GM23248 (cell line): ENCODE measurements at regions not wholly inside any gene's neighbourhood (a gene's known extent, or its start where the extent isn't known, plus 50 kb on each side); places are given as distances from the start of the nearest gene placed in this dataset.

Experiments used
- DNase-seq: peaks from one replicate; pipeline ENCODE4 v3.0.0-alpha.2; 2015
- H2AFZ ChIP-seq: fragments of 200-600 bp; sonication (generic); 2 replicates; pipeline ENCODE4 v1.6.1; 2016; ENCODE audit warnings: antibody characterized with exemption
- H3F3A ChIP-seq: fragments of 200-600 bp; sonication (generic); 2 replicates; pipeline ENCODE4 v1.6.1; 2016; ENCODE audit warnings: mild to moderate bottlenecking, antibody characterized with exemption, mixed run types; ENCODE audit not compliant: insufficient read depth
- H3K27ac ChIP-seq: fragments of 200-600 bp; sonication (generic); 2 replicates; pipeline ENCODE4 v1.5.1; 2016; ENCODE audit warnings: mild to moderate bottlenecking
- H3K27me3 ChIP-seq: fragments of 200-600 bp; sonication (generic); replicated peaks from 2 replicates; pipeline ENCODE4 v1.6.1; 2016; ENCODE audit warnings: mild to moderate bottlenecking; ENCODE audit not compliant: insufficient read depth
- H3K36me3 ChIP-seq: fragments of 200-600 bp; sonication (generic); 2 replicates; pipeline ENCODE4 v1.6.1; 2016; ENCODE audit warnings: low read depth, mild to moderate bottlenecking
- H3K4me1 ChIP-seq: fragments of 200-600 bp; sonication (generic); 2 replicates; pipeline ENCODE4 v1.6.1; 2016; ENCODE audit warnings: mild to moderate bottlenecking; ENCODE audit not compliant: insufficient read depth
- H3K4me2 ChIP-seq: fragments of 200-600 bp; sonication (generic); one replicate; pipeline ENCODE4 v1.6.1; 2016; ENCODE audit warnings: mild to moderate bottlenecking; ENCODE audit not compliant: unreplicated experiment
- H3K4me3 ChIP-seq: fragments of 200-600 bp; sonication (generic); 2 replicates; pipeline ENCODE4 v1.5.1; 2016; ENCODE audit warnings: mild to moderate bottlenecking
- H3K79me2 ChIP-seq: fragments of 200-600 bp; sonication (generic); 2 replicates; pipeline ENCODE4 v1.6.1; 2016; ENCODE audit warnings: mild to moderate bottlenecking; ENCODE audit not compliant: insufficient read depth
- H3K9ac ChIP-seq: fragments of 200-600 bp; sonication (generic); 2 replicates; pipeline ENCODE4 v1.6.1; 2016; ENCODE audit warnings: mild to moderate bottlenecking
- H3K9me2 ChIP-seq: fragments of 200-600 bp; sonication (generic); 2 replicates; pipeline ENCODE4 v1.6.1; 2016; ENCODE audit warnings: mixed run types, mild to moderate bottlenecking, moderate library complexity; ENCODE audit not compliant: insufficient read depth
- H3K9me3 ChIP-seq: fragments of 200-600 bp; sonication (generic); one replicate; pipeline ENCODE4 v1.6.1; 2017; ENCODE audit warnings: low read depth
- H4K20me1 ChIP-seq: fragments of 200-600 bp; sonication (generic); 2 replicates; pipeline ENCODE4 v1.6.0; 2016; ENCODE audit not compliant: insufficient read depth
- EZH2 ChIP-seq: fragments of 200-600 bp; sonication (generic); IDR thresholded peaks from 2 replicates; pipeline ENCODE4 v1.6.1; 2018; ENCODE audit warnings: antibody characterized with exemption, mild to moderate bottlenecking; ENCODE audit not compliant: insufficient read depth, poor library complexity, severe bottlenecking
- EZH2phosphoT487 ChIP-seq: fragments of 200-600 bp; sonication (generic); IDR thresholded peaks from 2 replicates; pipeline ENCODE4 v1.6.1; 2018; ENCODE audit warnings: antibody characterized with exemption, moderate library complexity, mild to moderate bottlenecking, low read depth; ENCODE audit not compliant: insufficient read depth
- WGBS, 2 experiments: methylation state at CpG; one replicate each; pipeline ENCODE4 v1.1.6; 2015 to 2017; ENCODE audit warnings: low lambda C conversion rate in 2 of 2, low coverage in 1 of 2; ENCODE audit errors: missing lambda C conversion rate in 2 of 2; 5-methylcytosine and 5-hydroxymethylcytosine counted together
- in situ Hi-C: fragments of 300-500 bp; cut with MboI; formaldehyde crosslinking; loops from 2 replicates; pipeline ENCODE4 v1.15.0; 2020

- no peak for DNase-seq
- Histone ChIP-seq H3K9me2 (no peaks in the 10 kb centered on the region), H2AFZ (no peak overlapping the region), H3K27me3 (no peaks in the 10 kb centered on the region), H3K9ac (no peak overlapping the region), H3K79me2 (no peaks in the 10 kb centered on the region), H3K4me1 (no peaks in the 10 kb centered on the region), H4K20me1 (no peaks in the 10 kb centered on the region), H3F3A (no peaks in the 10 kb centered on the region), H3K4me2 (no peak overlapping the region), H3K9me3 (no peaks in the 10 kb centered on the region), H3K27ac (no peak overlapping the region), H3K36me3 (no peaks in the 10 kb centered on the region), H3K4me3 (no peak overlapping the region)
- TF ChIP-seq EZH2, result no peak
- TF ChIP-seq EZH2phosphoT487, result no peak
- WGBS, 2 experiments, result 47 to 50% methylated on average over 4 of the region's 4 CpGs
- in situ Hi-C loops, result no loop called here
Measured at GRCh38 chr5:105663671-105664070, 2007.1 kb downstream of the EFNA5 start.

- no peaks in the 10 kb centered on the region for H3K4me1 ChIP-seq
- in situ Hi-C loops, result no loop called here
- TF ChIP-seq EZH2, result no peak
- no peak for TF ChIP-seq EZH2phosphoT487
Measured at GRCh38 chr5:105659396-105659795, 2011.3 kb downstream of the EFNA5 start.

GRCh38 chr5:105640328-105640727, 2030.4 kb downstream of the EFNA5 start:
- in situ Hi-C loops, result no loop called here
- H2AFZ ChIP-seq, result no peak overlapping the region
- no peaks in the 10 kb centered on the region for H3F3A ChIP-seq
- no peaks in the 10 kb centered on the region for H3K9me2 ChIP-seq
- no peaks in the 10 kb centered on the region for H4K20me1 ChIP-seq
- no peaks in the 10 kb centered on the region for H3K36me3 ChIP-seq
- no peaks in the 10 kb centered on the region for H3K27me3 ChIP-seq
- no peak overlapping the region for H3K9ac ChIP-seq
- 51 to 60% methylated on average over 14 of the region's 14 CpGs for WGBS, 2 experiments
- H3K27ac ChIP-seq, result no peak overlapping the region
- no peak for TF ChIP-seq EZH2phosphoT487
- no peak for TF ChIP-seq EZH2
- no peaks in the 10 kb centered on the region for H3K4me1 ChIP-seq
- no peak overlapping the region for H3K4me2 ChIP-seq
- H3K79me2 ChIP-seq, result no peaks in the 10 kb centered on the region
- no peak overlapping the region for H3K4me3 ChIP-seq
- DNase-seq, result no peak
- no peaks in the 10 kb centered on the region for H3K9me3 ChIP-seq

More at GRCh38 chr5:105659396-105659795, 2011.3 kb downstream of the EFNA5 start:
- no peak overlapping the region for H3K27ac ChIP-seq
- no peak for DNase-seq
- H3K9me2 ChIP-seq, result no peaks in the 10 kb centered on the region
- H3K9me3 ChIP-seq, result no peaks in the 10 kb centered on the region
- H3K36me3 ChIP-seq, result no peaks in the 10 kb centered on the region
- H3K27me3 ChIP-seq, result no peaks in the 10 kb centered on the region
- no peak overlapping the region for H3K4me2 ChIP-seq
- no peaks in the 10 kb centered on the region for H3K79me2 ChIP-seq
- no peaks in the 10 kb centered on the region for H3F3A ChIP-seq
- H4K20me1 ChIP-seq, result no peaks in the 10 kb centered on the region
- no peak overlapping the region for H3K9ac ChIP-seq
- H3K4me3 ChIP-seq, result no peak overlapping the region
- 41 to 48% methylated on average over 3 of the region's 3 CpGs for WGBS, 2 experiments
- no peak overlapping the region for H2AFZ ChIP-seq

DNA sequence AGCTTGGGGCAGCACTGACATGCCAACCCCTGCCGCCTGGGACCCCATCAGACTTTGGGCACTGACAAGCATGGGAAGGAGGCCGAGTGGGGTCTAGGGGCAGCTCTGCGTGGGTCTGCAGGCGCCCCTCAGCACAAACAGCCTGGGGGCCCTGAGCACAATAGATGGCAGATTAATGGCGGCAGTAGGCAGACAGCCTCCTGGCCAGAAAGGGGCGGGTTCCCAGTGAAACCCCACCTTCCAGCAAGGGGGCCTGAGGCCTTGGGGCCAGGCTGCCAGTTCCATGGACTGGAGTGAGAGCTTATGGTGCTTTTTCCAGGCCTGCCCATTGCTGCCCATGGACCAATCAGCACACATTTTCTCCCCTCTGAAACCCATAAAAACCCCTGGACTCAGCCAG, 2031.2 kb downstream of the EFNA5 start:
- Histone ChIP-seq H3K9me3 (no peaks in the 10 kb centered on the region), H3K79me2 (no peaks in the 10 kb centered on the region), H3F3A (no peaks in the 10 kb centered on the region), H3K9me2 (no peaks in the 10 kb centered on the region), H3K9ac (no peak overlapping the region), H3K4me2 (no peak overlapping the region), H3K4me1 (no peaks in the 10 kb centered on the region), H3K27ac (no peak overlapping the region), H3K36me3 (no peaks in the 10 kb centered on the region), H3K27me3 (no peaks in the 10 kb centered on the region), H4K20me1 (no peaks in the 10 kb centered on the region), H3K4me3 (no peak overlapping the region), H2AFZ (no peak overlapping the region)
- no peak for TF ChIP-seq EZH2phosphoT487
- TF ChIP-seq EZH2, result no peak
- no peak for DNase-seq
- in situ Hi-C loops, result no loop called here
- WGBS, 2 experiments, result 42 to 48% methylated on average over 5 to 6 of the region's 6 CpGs

GRCh38 chr5:105639068-105639467, 2031.7 kb downstream of the EFNA5 start:
- H3K4me2 ChIP-seq, result no peak overlapping the region
- no peaks in the 10 kb centered on the region for H3K9me3 ChIP-seq
- H3F3A ChIP-seq, result no peaks in the 10 kb centered on the region
- H3K9ac ChIP-seq, result no peak overlapping the region
- no peak overlapping the region for H3K4me3 ChIP-seq
- H3K4me1 ChIP-seq, result no peaks in the 10 kb centered on the region
- DNase-seq, result no peak
- 45 to 55% methylated on average over 9 of the region's 9 CpGs for WGBS, 2 experiments
- H3K79me2 ChIP-seq, result no peaks in the 10 kb centered on the region
- H3K36me3 ChIP-seq, result no peaks in the 10 kb centered on the region
- no peaks in the 10 kb centered on the region for H3K9me2 ChIP-seq
- TF ChIP-seq EZH2phosphoT487, result no peak
- no peak for TF ChIP-seq EZH2
- H3K27me3 ChIP-seq, result no peaks in the 10 kb centered on the region
- H3K27ac ChIP-seq, result no peak overlapping the region
- in situ Hi-C loops, result no loop called here
- no peak overlapping the region for H2AFZ ChIP-seq
- H4K20me1 ChIP-seq, result no peaks in the 10 kb centered on the region
